T-helper 1 cell treated with Interleukin-12 subunit alpha and Interleukin-12 subunit beta and Interleukin-4 antibody, amounts not matched to agents 30 ng/mL and 1 ng/mL, for 36 hours (primary cell): ENCODE measurements at regions not wholly inside any gene's neighbourhood (a gene's known extent, or its start where the extent isn't known, plus 50 kb on each side); places are given as distances from the start of the nearest gene placed in this dataset.

Experiments used
- intact Hi-C: fragments of 100-400 bp; cut with micrococcal nuclease; formaldehyde crosslinking; loops from one replicate; pipeline ENCODE4 v1.15.1; 2024

GRCh38 chr7:41107938-41108448 is 594.9 kb downstream of the INHBA start:
- intact Hi-C loops: no loop called here

GRCh38 chr7:41107330-41107937 is 595.5 kb downstream of the INHBA start:
- intact Hi-C loops: no loop called here

GRCh38 chr7:41104631-41105030 is 598.3 kb downstream of the INHBA start:
- intact Hi-C loops: no loop called here

- intact Hi-C loops: no loop called here
Measured at GRCh38 chr7:41103331-41103730, 599.6 kb downstream of the INHBA start.

GRCh38 chr7:41098846-41099245 is 604.0 kb downstream of the INHBA start:
- intact Hi-C loops: no loop called here

- intact Hi-C loops: no loop called here
Measured at GRCh38 chr7:41098402-41098801, 604.5 kb downstream of the INHBA start.

- intact Hi-C loops: no loop called here
Measured at GRCh38 chr7:41097501-41097900, 605.4 kb downstream of the INHBA start.

- intact Hi-C loops: no loop called here
Measured at GRCh38 chr7:41096917-41097316, 606.0 kb downstream of the INHBA start.

- intact Hi-C loops: no loop called here
Measured at GRCh38 chr7:41093141-41093540, 609.7 kb downstream of the INHBA start.

GRCh38 chr7:41085244-41085643 is 617.6 kb downstream of the INHBA start:
- intact Hi-C loops: no loop called here

GRCh38 chr7:41084381-41084780 is 618.5 kb downstream of the INHBA start:
- intact Hi-C loops: no loop called here

GRCh38 chr7:41069635-41070034 is 633.3 kb downstream of the INHBA start:
- intact Hi-C loops: no loop called here

- intact Hi-C loops: no loop called here
Measured at GRCh38 chr7:41067576-41067975, 635.3 kb downstream of the INHBA start.

GRCh38 chr7:41065663-41066062 is 637.2 kb downstream of the INHBA start:
- intact Hi-C loops: no loop called here

GRCh38 chr7:41063116-41063515 is 639.8 kb downstream of the INHBA start:
- intact Hi-C loops: no loop called here

GRCh38 chr7:41060796-41061195 is 642.1 kb downstream of the INHBA start:
- intact Hi-C loops: no loop called here

GRCh38 chr7:41059796-41060195 is 643.1 kb downstream of the INHBA start:
- intact Hi-C loops: no loop called here

GRCh38 chr7:41058986-41059741 is 643.7 kb downstream of the INHBA start:
- intact Hi-C loops: no loop called here

- intact Hi-C loops: no loop called here
Measured at GRCh38 chr7:41054960-41055661, 647.8 kb downstream of the INHBA start.

- intact Hi-C loops: no loop called here
Measured at GRCh38 chr7:41053820-41054219, 649.1 kb downstream of the INHBA start.

GRCh38 chr7:41052736-41053135 is 650.2 kb downstream of the INHBA start:
- intact Hi-C loops: no loop called here

GRCh38 chr7:41052201-41052600 is 650.7 kb downstream of the INHBA start:
- intact Hi-C loops: no loop called here
